NCI-H69 (cell line): ENCODE measurements at regions not wholly inside any gene's neighbourhood (a gene's known extent, or its start where the extent isn't known, plus 50 kb on each side); places are given as distances from the start of the nearest gene placed in this dataset.

Experiments
- DNase-seq: peaks from one replicate; lab custom pipeline; 2025; lab: John Stamatoyannopoulos, UW

DNA sequence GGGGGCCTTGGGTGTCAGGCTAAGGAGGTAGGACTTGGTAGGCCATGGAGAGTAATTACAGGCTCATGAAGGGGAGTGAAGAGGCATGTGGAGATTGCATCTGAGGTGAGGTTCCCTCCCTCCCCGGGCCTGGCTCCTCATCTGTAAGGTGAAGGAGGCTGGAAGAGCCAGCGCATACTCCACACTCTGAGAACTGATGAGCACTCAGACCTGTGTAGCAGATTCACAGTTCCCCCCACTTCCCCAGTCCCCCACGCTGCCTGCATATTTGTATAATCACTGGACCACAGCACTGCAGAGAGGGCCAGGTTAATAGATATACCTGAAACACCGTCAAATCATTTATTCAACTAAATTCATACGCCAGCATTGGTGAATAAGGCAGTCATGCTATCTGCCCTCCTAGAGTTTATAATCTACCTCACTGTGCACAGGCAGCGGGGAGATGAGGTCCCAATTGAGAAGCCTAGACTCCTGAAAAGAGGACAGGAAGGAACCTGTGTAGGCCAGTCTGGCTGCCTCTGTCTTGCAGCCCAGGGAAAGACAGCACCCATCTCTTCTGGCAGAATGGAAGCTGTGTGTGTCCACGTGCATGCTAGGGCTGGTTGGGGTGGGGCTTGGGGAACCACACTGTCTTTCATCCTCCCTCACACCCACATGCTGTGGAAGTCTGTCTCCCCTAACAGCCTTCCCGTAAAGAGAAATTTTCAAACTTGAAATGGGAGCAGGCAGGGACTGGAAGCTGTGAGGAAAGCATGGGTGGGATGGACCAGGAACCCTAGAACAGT is 110.6 kb upstream of the ATP1A1 start:
- no peak for DNase-seq

DNA sequence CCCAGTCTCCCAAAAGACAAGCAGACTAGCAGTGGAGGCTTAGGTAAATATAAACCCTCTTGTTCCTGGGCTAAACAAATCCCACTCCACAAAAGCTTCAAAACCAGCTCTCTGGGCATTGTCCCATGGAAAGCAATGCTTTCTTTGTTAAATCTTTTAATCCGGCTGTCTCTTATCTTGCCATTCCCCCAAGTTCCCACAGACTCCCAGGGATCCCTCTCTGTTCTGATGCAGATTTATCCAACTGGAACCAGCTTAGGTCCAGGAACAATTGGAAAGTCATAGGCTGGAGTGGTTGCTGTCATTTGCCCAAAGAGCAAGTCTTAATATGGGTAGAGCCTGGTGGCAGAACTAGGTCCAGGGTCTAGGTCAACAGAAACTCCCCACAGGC is 110.1 kb upstream of the ATP1A1 start:
- DNase-seq, result no peak

DNA sequence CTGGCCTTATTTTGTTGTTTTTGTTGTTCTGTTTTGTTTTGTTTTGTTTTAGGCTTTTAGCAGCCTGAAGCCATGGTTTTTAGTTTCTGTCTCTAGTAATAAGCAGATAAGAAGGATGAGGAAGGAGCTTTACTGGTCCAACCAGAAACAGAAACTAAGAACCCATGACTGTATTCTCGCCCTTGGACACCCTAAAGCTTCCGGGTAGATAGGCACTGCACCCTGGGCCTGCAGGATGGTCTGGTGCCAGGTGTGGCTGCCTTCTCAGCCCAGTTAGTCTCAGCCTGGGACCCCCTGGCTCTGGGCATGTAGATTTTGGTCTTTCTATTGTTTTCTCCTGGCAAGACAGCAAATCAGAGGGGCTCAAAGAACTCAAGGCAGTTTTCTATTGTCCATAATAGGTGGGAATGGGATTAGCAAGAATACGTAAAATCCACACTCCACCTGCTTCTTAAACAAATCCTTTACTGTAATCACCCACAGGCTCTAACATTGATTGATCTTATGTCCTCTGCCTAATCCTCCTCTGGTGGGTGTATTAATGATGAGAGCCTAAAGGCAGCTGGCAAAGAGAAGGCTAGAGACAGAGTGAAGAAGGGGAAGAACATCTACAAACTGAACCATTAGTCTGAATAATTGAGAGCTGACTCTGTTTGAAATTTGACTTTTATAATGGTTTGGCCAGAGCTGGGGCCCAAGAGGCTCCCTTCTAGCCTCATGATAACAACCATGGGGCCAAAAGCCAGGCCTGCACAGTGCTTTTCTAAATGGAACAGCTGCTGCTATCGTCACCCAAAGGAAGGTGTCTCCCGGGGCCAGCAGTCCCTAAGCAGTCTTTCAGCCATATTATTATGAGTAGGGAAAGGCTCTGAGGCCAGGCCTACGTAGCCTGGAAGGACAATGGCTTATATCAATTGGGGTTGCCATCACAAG is 106.8 kb upstream of the ATP1A1 start:
- DNase-seq, result no peak

DNA sequence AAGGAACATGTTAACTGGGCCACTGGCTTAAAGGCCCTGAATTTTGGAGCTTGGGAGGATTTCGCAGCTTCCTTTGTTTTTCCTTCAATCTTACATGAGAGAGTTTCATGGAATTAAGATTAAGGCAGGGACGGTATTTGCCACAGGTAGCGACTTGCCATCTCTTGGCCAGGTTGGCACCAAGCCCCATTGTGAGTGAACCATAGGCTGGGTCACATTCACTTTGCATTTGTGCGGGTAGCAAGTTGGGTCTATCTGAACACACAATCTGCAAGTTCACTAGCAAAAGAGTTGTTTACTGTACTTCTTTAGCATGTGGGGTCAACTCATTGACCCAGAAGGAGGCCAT is 106.2 kb upstream of the ATP1A1 start:
- no peak for DNase-seq

DNA sequence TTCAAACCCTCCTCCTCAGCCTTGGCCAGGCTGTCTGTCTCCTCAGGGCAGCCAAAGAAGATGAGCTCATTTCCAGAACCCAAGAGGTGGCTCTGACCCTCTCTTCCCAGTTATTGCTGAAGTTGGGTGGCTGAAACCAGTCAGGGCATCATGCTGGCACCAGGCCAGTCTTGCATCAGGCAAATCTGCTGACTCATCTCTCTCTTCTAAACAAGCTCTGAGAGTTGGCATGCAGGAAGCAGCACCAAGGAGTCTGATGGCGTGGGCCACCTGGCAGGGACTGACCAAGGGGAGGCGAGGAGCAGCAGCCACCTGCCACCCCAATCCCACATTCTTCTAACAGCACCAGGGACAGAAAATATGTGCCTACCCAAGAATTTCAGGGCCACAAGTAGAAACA is 104.8 kb upstream of the ATP1A1 start:
- peak; percentile 68 for DNase-seq

DNA sequence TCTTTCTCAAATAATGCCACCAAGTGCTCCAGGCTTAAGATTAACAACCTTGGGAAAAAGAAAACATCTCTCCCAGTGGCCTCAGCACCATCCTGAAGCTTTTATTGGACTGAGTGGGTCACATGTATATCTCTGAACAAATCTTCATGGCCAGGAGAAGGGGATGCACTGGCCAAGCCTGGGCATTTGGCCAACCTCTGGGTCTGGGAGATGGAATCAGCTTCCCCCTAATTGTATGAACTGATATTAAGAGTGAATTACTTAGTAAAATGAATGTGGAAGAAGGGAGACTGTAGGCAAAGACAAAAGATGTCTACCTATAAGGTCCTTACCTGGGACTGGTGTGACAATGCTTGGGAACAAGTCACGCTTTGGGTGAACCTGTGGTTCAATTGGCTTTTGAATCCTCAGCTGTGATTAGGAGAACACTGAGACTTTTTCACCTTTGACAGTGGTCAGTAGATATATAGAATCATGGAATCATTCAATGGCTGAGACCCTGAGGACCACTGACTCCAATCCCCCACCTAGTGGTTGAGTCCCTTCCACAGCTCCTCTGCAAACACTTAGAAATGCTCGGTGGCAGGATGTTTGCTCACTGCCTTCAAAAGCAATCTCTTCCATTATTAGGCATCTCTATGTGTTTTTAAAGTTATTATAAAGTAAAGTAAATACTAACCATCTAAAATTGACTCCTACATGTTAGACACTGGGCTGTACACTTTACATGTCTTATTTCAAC is 102.6 kb upstream of the ATP1A1 start:
- peak; percentile 6 for DNase-seq

DNA sequence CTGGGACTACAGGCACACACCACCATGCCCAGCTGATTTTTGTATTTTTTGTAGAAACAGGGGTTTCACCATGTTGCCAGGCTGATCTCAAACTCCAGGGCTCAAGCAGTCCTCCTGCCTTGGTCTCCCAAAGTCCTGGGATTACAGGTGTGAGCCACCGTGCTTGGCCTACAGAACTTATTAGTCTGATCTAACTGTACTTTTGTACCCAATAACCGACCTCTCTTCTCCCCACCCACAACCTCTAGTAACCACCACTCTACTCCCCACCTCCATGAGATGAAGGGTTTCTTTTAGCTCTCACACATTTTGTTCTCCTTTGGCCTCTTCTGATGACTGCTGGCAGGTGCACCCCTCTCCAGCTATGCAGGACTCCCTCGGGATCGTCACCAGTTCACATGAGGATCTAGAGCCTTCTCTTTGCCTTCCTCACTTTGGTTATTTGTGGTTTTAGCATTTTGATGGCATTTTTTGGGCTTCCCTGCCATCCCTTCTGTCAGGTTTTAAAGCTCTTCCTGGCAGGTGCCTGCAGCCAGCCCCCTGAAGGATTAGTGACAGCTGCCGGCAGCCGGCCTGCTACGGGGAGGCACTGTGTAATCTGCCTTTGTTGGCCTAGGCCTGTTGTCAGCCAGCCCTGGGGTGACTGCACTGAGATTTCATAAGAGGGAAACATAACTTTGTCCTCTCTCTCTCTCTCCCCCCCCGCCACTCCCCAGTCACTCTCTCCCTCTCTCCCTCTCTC is 99.8 kb upstream of the ATP1A1 start:
- peak; percentile 15 for DNase-seq

DNA sequence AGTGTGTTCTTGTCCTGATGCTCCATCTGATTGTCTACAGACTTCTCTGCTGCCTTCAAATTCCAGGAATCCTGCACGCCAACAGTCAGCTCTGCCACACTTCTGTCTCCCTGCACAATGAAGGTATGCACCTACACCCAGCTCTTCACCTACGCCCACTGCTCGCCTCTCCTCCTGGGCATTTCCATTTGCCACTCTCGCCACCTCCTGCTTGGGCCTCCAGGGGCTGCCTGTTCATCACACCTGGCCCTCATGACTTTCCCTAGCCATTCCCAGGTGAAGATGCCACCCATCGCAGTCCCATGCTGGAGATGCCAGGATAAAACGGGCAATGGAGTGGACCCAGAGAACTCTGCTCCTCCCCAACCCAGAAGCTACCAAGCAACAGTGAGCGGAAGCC is 96.5 kb upstream of the ATP1A1 start:
- DNase-seq, result no peak

DNA sequence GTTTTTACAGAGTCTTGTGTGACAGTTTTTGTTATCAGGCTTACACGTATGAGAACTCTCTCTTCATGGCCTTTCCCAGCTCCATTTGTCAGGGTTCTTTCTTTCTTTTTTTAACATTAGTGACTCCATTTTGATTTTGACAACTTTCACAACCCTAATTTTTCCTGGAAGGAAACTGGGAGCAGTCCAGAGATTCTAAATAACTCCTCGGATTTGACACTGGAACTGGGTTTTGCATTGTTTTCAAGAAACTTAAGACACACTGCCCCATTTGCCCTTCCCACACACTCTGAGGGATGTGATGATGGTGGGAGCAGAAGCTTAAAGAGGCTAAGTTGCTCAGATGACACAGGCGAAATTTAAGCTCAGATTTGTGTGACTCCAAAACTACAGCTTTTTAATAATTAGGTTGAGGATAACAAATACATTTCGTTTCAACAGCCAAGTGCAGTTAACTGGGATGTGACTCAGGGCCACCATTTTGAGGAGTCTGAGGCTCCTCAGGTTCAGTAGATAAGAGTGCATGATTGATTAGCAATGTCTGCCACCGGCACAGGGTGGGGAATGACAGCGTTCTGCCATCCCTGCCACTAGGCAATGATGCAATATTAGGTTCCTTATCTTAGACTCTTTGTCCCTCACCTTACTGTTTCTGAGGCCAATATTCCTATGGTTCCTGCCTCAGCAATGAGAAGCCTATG is 95.1 kb upstream of the ATP1A1 start:
- no peak for DNase-seq

DNA sequence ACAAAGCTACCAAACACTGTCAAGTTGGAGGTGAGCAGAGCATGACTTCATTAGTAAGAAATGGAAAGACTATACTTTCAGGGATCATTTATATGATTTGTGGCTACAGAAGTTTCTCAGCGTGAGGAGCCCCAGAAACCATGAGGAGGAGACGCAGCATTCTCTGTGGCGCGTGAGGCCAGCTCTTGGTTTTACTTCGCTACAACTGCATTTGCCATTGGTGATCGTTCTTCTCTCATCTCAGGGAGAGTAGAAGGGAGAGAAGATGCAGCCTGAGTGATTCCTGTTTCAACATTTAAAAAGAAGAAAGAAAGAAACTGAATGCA is 94.5 kb upstream of the ATP1A1 start:
- DNase-seq, result no peak

DNA sequence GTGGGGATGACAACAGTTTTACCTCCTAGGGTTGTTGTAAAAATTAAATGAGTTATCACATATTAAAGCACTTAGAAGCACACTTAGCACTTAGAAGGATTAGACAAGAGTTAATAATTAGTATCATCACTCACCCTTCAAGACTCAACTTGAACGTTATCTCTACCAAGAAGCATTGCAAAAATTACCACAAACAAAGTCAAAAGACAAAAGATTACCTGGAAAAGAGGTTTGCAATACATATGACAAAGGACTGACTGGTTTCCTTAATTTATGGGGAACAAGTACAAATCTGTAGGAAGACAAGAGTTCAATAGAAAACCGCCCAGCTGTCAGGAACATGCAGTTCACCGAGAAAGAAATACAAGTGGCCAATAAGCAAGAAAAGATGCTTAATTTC is 93.3 kb upstream of the ATP1A1 start:
- DNase-seq, result no peak

DNA sequence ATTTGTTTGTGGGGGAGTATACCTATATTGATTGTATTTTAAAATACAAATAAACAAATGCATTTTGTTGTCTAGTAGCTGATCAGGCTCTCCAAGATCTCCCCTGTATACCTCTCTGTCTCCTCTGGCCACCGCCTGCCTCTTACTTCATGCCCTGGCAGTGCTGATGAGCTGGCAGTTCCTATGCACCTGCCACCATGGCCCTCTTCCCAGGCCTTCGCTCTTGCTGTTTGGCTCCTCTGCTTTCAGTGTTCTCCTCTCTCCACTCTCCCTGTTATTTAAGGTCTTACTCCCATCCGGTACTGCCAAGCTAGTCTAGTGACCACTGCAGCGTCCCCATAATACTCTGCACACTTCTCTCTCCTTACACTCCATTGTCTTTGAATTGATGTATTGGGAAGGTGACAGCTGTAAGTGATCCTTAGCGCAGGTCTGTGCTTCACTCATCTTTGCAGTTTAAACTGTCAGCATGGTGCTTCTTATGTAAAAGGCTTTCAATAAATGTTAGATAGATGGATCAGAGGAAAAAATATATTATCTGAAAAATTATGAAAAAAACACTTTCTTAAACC is 88.1 kb upstream of the ATP1A1 start:
- DNase-seq, result no peak

DNA sequence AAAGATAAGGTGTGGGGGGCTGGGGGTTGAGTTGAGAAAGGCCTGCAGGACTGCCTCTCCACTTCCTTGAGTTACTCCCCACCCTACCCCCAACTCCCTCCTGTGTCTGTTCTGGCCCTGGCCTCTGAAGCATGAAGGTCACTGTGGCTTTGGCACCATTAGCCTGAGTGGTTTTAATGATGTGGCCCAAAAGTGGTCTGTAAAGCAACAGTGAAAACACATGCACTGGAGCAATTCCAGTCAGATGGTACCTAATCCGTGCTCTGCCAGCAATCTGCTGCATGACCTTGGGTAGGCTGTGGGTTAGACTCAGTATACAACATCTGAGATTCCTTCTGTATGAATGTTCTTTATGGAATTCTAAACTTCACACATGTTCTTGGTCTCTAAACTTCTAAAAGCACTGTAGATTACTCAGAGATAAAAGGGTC is 86.5 kb upstream of the ATP1A1 start:
- DNase-seq, result no peak

DNA sequence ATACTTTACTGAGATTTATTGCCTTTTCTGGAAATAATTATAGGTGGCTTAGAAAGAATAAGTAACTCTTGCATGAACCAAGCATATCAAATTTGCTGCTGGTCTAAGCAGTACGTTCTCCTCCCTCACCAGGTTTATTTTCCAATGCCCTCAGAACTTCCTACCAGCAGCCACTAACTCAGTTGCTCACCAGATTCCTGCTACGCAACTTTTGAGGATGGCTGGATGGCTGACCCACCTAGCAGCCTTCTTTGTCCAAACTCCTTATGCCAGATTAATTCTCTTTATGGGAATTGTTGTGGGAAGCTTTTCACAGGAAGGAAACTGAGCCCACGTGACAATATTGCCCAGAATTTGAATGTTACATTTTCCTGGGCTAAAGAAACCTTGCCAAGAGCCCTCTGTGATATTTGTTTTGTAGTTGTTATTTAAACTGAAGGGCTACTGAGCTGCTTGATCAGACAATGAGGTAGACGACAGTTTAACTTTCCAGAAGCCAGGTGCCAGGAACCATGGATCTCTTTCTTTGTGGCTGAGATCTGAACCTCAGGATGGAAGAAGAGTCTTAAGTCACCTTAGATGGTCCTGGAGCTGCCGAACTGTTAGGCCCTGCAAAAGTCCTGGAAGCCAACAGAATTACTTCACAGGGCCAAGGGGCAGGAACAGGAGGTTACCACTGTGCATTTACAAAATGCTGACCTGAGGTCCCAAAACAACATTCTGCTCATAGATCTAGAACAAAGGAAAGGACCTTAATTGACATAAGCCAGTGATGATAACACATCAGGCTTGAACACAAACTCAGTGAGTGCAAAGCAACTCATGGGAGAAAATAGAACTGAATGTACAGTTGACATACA is 85.5 kb upstream of the ATP1A1 start:
- DNase-seq, result peak; percentile 27

DNA sequence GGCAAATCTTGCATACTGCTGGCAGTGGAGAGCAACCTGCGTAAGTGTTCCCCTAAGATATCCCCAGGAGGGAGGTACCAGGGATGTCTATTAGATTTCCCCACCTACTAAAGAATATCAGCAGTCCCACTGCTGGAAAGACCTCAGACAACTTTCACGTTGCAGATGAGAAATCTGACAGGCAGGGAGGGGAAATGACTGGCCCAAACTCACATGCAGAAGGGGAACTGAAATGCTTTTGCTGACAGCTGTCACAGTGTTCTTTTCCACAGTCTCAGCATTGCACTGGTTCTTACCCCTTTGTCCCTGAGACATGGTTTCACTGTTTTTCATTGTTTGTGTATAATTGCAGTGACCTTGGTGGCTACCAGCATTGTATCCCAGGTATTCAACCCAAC is 84.8 kb upstream of the ATP1A1 start:
- DNase-seq, result no peak

DNA sequence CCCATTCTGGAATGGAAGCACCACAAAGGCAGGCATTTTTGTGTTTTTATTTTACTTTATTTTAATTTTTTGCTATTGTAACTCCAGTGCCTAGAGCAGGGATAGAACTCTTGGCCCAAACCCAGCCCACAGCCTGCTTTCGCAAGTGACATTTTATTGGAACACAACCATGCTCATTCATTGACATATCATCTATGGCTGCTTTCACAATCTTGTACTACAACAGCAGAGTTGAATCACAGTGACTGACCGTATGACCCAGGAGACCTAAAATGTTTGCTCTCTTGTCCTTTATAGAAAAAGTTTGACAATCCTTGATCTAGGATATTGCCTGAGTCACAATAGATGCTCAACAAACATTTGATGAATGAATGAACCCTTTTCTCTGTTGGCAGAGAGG is 83.9 kb upstream of the ATP1A1 start:
- DNase-seq, result no peak

DNA sequence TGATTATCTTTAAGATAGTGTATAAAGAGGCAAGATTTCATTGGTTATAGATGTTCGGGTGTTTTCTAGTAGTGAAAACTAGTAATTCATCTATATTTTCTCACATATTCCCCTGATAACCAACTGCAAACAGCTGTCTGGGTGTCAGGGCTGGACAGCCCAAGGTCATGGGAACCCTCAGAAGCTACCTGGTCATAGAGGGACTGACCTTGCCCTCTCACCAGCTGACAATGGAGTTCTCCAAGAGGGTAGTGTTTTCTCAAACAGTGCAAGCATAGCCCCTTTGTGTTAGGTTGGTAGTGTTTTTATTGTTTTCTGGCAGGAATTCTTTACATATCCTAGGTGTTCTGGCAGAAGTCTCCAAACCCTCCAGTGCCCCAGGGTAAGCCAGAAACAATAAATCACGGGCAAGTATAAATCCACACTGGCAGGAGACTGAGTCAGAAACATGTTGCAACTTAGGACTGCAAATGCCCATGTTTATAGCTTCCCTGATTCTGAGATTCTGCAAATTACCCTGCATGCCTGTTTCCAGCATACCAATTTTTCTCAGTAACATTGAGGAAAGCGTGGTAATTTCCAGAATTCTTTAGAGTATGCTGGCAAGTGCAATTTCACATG is 82.8 kb upstream of the ATP1A1 start:
- DNase-seq, result peak; percentile 59

DNA sequence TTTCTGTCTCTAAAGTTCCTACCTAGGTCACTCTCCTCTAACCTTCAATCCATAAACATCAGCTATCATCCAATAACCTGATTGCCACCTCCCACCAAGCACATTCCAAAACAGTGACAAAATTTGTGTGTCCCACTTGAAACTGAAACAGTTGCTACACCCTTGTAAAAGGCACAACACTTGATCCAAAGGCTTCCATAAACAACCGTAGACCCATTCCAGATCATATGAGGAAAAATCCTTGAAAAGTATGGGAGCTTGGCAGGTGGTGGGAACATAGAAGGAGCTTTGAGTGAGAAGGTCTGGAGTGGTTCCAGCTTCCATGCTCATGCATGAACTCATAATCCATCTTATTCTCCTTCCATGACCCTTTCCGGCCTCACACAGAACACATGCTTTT is 82.0 kb upstream of the ATP1A1 start:
- DNase-seq, result no peak

DNA sequence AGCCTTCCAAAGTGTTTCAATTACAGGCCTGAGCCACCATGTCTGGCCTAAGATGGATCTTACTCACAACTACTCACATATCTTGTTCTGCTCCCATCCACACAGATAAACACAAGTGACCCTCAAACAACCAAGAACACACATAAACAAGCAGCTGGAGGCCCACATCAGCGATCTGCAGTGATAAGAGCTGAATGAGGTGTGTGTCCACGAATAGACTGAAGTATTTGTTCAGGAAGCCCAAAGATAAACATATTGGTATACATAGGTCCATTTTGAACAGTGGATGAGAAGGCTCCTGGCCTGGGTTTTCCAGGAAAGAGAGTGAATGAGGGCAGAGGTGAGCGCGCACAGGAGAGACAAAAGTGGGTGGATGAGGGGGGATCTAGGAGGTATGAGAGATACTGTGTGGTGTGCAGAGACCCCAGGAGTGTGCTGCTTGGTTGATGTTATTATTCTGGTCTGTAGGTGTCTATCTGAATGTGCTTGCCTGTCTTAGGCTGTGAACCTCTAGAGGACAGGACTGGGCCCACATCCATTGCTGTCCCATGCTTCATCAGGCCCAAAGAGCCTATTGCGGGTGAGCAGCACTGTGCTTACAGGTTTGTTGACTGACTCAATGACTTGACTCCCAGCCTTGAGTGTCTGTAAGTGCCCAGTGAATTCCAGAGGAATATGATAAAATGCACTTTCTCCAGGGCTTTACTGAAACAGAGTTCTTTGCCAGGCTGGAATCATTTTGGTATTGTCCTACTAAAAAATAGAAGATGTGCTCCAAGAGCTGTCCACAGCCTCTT is 79.9 kb upstream of the ATP1A1 start:
- no peak for DNase-seq
